HK-2 (cell line): ENCODE measurements at regions not wholly inside any gene's neighbourhood (a gene's known extent, or its start where the extent isn't known, plus 50 kb on each side); places are given as distances from the start of the nearest gene placed in this dataset.

Source experiments
- DNase-seq: peaks from one replicate; pipeline ENCODE4 v3.0.0-alpha.2; 2018; ENCODE audit not compliant: unreplicated experiment

- DNase-seq: no peak
These were observed 483.2 kb downstream of the TLR4 start for GRCh38 chr9:118187408-118187807.

- no peak for DNase-seq
These were observed 485.4 kb downstream of the TLR4 start for GRCh38 chr9:118189615-118190014.

GRCh38 chr9:118192807-118193206, 488.6 kb downstream of the TLR4 start:
- no peak for DNase-seq

- DNase-seq: no peak
These were observed 505.1 kb downstream of the TLR4 start for GRCh38 chr9:118209343-118209742.

GRCh38 chr9:118215549-118215948, 511.3 kb downstream of the TLR4 start:
- no peak for DNase-seq

- peak; percentile 8 for DNase-seq
These were observed 518.2 kb downstream of the TLR4 start for GRCh38 chr9:118222375-118222774.

GRCh38 chr9:118223111-118223510, 518.9 kb downstream of the TLR4 start:
- no peak for DNase-seq

- no peak for DNase-seq
These were observed 526.1 kb downstream of the TLR4 start for GRCh38 chr9:118230329-118230728.

- DNase-seq: no peak
These were observed 532.4 kb downstream of the TLR4 start for GRCh38 chr9:118236625-118237024.

- no peak for DNase-seq
These were observed 533.9 kb downstream of the TLR4 start for GRCh38 chr9:118238139-118238538.

- no peak for DNase-seq
These were observed 547.8 kb downstream of the TLR4 start for GRCh38 chr9:118252027-118252426.

GRCh38 chr9:118262191-118262590, 558.0 kb downstream of the TLR4 start:
- no peak for DNase-seq

- DNase-seq: no peak
These were observed 559.7 kb downstream of the TLR4 start for GRCh38 chr9:118263949-118264348.

GRCh38 chr9:118268046-118268445, 563.8 kb downstream of the TLR4 start:
- no peak for DNase-seq

- DNase-seq: no peak
These were observed 565.4 kb downstream of the TLR4 start for GRCh38 chr9:118269623-118270022.

GRCh38 chr9:118271331-118271730, 567.1 kb downstream of the TLR4 start:
- no peak for DNase-seq

GRCh38 chr9:118271936-118272335, 567.7 kb downstream of the TLR4 start:
- DNase-seq: no peak

GRCh38 chr9:118273048-118273447, 568.8 kb downstream of the TLR4 start:
- DNase-seq: no peak

GRCh38 chr9:118276784-118277183, 572.6 kb downstream of the TLR4 start:
- no peak for DNase-seq

- no peak for DNase-seq
These were observed 577.6 kb downstream of the TLR4 start for GRCh38 chr9:118281772-118282171.

- DNase-seq: no peak
These were observed 579.3 kb downstream of the TLR4 start for GRCh38 chr9:118283488-118283887.

- no peak for DNase-seq
These were observed 585.9 kb downstream of the TLR4 start for GRCh38 chr9:118290116-118290515.

- no peak for DNase-seq
These were observed 591.2 kb downstream of the TLR4 start for GRCh38 chr9:118295413-118295812.

- DNase-seq: no peak
These were observed 598.5 kb downstream of the TLR4 start for GRCh38 chr9:118302721-118303120.

GRCh38 chr9:118303216-118303615, 599.0 kb downstream of the TLR4 start:
- DNase-seq: no peak
